Ramos (cell line): ENCODE measurements at regions not wholly inside any gene's neighbourhood (a gene's known extent, or its start where the extent isn't known, plus 50 kb on each side); places are given as distances from the start of the nearest gene placed in this dataset.

Source experiments
- in situ Hi-C: fragments of 300-500 bp; cut with MboI; formaldehyde crosslinking; loops from one replicate; pipeline ENCODE4 v1.14.3; 2022; ENCODE audit warnings: low sequenced_read_pairs; ENCODE audit not compliant: unreplicated experiment

DNA sequence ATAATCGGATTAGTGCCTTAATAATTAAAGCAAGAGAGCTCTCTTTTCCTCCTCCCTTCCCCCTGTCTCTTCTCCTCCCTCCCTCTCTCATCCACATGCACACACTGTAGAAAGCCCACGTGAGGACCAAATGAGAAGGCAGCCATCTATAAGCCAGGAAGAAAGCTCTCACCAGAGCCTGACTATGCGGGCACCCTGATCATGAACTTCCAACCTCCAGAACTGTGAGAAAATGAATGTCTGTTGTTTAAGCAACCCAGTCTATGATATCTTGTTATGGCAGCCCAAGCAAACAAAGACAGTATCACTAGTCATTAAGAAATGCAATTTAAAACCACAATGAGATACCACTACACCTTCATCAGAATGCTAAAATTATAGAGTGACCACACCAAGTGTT is 220.3 kb downstream of the EN1 start:
- in situ Hi-C loops = no loop called here

DNA sequence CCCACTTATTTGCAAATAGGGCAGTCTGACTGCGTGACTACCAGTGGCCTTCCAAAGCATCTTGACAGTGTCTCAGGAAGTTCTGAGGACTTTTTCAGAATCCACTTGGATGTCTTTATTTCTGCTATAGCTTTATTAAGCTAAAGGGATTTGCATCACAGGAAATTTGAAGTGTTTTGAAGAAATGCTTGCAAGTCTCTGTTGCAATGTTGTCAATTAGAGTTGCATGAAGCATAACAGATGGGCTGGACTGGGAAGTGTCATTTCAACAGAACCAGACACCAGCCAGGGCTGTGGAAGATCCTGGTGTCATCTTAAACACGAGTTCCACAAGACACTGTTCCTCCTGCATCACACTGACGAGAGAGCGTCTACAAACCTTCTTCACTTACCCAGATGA is 224.5 kb downstream of the EN1 start:
- in situ Hi-C loops = no loop called here

DNA sequence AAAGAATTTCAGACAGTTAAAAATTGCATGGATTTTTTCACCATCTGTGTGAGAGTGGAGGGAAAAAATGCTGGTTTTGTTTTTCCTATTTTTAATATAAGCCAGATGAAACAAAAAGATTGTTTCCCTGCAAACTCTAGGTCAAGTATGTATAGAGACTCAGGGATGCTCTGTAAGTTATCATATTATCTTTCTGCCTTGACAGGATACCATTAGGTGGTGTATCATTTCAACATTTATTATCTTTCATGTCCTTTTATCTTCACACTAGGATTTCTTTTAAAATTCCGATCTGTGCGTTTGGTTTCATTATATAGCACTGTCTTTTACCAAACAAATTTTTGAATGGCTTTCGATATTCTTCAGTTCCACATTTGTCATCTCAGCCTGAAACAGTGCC is 225.3 kb downstream of the EN1 start:
- in situ Hi-C loops = no loop called here

DNA sequence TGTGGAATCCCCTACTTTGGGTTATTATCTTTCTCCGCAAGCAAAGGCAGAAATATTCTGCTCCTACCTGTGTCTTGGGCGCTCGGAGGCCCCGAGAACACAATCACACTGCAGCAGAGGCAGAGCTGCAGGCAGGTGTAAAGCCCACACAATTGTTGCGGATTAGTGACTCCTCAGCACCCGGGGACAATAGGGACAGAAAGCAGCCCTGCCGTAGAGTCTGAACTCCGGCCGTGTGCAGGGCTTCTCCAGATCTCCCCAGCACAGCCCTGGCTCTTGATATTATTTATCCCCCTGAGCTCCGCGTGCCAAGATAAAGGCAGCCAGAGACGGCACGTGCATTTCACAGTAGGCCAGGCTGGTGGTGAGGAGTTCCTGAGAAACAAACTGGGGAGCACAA is 229.2 kb downstream of the EN1 start:
- in situ Hi-C loops = no loop called here

DNA sequence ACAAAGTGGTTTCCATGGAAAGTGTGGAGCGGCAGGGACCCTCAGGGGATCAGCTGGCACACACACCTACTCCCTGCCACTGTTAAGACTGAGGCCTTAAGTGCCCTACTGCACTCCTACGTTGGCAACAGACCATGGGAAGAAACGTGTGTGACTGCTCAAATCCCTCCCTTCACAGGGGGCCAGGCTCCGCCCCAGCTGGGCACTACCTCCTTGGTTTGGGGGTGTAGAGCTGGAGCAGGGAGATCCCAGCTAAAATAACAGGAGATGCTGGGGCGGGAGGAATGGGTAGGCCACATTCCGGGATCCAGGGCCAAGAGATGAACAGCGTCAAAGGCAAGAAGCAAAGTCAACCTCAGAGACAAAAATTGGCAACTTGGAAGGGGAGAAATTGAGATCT is 231.0 kb downstream of the EN1 start:
- in situ Hi-C loops = no loop called here

DNA sequence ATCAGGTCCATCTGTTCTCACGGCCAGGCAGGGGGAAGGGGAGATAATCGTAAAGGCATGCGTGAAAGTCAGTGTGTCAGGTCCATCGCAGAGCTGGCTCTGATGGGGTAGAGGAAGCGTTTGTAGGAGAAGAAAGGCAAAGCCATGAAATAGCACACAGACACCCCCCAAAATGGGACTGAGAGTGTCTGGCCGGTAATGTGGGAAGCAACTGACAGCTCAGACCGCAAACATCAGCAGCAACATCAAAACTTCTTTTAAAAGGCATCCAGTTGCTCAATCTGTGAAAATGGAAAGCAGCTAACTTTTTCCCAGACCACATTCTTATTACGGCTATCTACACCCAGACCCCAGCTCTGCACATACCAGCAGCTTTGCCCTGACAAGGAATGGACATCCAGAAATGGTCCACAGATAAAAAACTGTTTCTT is 232.6 kb downstream of the EN1 start:
- in situ Hi-C loops = no loop called here

DNA sequence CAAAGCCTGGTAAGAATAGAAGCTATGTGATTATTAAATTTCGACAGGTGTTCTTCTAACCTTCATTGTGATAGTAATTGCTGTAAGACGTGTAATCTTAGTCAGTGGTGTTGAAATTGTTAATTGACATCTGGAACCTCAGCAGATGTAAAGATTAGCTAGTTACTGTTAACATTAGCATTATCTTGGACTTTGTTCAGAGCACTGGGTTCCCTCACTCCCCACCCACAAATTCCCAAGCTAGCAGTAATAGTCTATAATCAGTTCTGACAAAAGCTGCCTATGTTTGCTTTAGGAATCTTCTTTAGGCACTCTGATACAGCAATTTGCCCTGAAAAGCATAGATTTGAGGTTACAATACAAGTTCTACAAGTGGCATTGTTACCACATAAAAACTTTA is 233.7 kb downstream of the EN1 start:
- in situ Hi-C loops = no loop called here

DNA sequence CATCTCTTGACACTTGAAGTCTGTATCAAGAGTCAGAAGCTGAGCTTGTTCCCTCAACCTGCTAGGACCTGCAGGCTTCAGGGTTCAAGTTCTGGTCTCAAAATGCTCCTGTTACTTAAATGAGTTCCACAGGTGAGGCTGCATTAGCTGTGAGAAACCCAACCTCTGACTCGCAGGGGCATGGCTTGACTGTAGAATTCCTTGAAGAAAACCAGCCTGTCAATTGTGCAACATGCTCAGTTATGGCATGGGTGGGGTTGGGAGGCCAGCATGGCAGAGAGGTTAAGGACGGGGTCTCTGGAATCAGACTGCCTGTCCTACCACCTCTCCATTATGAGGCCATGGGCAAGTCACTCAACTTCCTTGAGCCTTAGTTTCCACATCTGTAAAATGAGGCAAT is 235.8 kb downstream of the EN1 start:
- in situ Hi-C loops = no loop called here

DNA sequence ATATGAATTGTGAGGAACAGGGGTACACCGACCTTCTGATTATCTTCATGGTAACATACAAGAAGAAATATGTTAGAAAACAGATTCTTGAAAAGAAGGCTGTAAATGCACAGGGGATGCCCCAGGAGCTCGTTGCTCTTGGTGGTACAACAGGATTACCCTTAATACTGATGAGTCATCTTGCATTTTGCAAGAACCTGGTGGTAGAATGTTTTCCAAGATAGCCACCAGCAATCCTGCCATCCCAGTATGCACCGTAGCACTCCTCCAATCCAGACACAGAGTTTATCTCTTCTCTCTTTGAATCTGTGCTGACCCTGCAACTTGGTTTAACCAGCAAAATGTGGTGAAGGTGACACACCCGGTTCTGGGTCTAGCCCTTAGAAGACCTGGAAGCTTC is 238.3 kb downstream of the EN1 start:
- in situ Hi-C loops = no loop called here

DNA sequence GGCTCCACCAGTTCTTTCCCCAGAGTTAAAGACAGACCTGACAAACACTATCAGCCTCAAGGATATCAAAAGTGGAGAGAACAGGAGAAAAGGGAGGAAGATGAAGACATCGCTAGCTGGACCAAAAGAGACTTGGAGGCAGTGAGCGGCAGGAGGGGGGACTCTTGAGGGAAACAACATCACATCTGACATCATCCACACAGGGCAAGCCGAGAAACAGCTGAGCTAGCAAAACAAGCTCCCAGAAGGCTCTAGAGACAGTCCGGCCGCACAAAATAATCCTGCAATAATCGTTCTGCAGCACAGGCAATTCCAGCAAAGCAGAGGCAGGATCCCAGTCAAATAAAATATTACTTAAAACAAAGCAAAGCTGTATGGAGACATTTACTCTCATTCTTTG is 239.8 kb downstream of the EN1 start:
- in situ Hi-C loops = no loop called here

DNA sequence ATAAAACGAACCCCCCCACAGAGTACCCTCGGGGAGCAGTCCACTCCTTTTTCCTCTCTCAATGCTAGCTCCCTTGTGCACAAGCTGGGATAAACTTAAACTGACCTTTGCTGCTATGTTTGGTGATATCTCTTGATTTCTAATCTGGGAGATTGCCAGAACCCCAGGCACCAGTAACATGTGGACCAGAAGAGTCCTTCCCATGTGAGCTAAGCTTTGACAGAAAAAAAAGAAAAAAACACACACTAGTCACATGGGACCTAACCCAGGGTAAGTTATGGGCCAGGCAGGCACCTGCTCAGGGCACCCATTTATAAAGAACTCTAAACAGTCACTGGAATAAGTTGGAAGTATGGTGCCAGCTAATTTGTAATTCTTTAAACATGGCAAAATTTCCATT is 242.6 kb downstream of the EN1 start:
- in situ Hi-C loops = no loop called here

DNA sequence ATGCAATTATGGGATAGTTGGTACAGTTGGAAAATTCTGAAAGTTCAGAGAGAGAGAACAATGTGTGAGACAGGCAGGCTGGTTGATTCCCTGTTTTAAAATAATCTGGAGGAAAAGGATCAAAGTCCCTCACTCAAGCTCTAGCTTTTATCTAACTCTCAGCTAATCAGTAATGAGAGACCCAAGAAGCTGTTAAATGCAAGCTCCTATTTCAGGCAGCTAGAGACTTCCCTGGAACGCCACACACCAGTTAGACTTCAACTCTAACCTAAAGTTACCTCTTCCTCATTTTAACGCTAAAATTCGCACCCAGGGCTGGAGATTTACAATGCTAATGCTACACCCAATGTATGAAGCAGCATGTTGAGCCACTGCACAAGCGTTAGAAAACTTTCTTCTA is 243.1 kb downstream of the EN1 start:
- in situ Hi-C loops = no loop called here

DNA sequence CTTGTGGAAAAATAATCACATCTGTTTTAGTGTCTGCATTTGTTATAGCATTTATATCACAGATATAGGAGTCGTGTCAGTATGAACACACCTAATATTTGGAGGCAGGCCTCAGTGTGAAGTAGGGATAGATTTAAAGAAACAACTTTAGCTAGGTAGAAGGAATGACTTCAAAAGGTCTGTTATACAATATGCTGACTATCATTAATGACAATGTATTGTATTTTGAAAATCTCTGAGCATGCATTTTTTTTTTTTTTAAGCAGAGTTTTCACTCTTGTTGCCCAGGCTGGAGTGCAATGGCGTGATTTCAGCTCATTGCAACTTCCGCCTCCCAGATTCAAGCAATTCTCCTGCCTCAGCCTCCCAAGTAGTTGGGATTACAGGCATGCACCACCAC is 248.3 kb downstream of the EN1 start:
- in situ Hi-C loops = no loop called here

DNA sequence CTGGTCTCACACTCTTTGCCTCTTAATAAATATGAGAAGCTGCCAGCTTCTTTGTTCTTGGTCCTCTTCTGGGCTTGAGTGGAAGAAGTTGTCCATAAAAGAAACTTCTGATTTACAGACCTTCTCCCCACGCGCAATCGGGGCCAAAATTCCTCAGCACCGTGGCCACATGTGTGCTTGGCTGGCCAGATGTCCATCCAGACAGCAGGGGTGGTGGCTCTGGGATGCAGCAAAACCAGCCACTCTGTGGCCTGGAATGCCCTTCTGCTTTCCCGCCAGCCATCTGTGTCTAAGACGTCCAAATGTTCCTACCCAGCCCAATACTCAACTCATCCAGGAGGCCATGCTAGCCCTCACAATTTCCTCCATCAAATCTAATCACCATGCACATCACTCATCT is 250.8 kb downstream of the EN1 start:
- in situ Hi-C loops = no loop called here

DNA sequence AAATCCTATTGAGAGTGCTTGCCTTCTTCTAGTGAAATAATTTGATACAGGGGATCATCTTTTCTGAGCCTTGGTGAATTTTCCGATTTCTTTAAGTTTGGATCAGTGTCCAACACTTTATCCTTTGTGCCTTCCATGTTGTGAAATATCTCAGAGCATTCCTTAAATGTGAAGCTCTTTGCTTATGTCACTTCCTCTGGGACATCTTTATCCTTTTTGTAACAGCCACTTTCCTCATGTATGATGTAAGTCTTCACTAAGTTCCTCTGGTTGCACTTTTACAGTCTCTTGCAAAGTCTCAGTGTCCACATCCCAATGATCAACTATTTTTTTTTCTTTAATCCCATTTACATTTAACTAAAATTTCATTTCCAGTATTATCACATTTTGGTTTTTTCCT is 254.2 kb downstream of the EN1 start:
- in situ Hi-C loops = no loop called here

DNA sequence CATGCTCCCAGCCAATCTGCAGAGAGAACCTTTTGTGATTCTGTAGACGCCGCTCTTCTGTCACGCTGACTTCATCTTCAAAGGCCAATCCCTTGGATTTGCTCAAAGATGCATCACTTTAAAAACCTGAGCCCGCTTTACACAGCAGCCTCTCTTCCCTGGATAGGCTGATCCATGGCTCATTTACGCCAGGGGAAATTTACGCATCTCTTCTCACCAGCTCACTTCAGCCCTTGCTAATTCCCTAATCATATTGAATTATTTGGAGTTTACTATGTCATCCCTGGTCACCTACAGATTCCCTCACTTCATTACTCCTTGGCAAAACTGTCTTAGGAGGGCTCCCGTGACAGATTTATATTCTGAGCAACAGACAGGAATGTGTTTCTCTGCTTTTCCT is 256.2 kb downstream of the EN1 start:
- in situ Hi-C loops = no loop called here

DNA sequence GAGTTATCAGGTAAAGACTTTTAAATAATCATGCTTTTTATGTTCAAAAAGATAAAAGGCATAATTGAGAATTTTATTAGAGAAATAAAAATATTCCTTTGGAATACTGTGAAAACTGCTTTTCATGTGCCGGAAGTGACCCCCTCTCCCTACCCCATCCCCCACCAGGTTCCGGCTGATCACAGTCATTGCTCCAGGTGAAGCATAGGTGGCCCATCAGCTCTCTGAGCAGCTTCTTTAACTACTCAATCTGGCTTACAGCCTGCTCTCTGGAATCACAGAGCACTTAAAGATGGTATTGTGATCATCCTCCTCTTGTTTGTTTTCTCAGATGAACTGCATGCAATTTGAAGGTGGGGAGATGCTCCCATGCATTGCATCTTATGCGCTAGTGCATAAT is 257.7 kb downstream of the EN1 start:
- in situ Hi-C loops = no loop called here

DNA sequence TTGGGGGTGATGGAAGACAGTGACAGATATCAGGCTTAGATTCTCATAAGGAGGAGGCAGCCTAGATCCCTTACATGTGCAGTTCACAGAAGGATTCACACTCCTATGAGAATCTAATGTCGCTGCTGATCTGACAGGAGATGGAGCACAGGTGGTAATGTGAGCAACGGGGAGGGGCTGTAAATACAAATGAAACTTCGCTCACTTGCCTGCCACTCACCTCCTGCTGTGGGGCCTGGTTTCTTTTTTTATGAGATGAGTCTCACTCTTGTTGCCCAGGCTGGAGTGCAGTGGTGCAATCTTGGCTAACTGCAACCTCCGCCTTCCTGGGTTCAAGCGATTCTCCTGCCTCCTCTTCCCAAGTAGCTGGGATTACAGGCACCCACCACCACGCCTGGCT is 258.6 kb downstream of the EN1 start:
- in situ Hi-C loops = no loop called here

DNA sequence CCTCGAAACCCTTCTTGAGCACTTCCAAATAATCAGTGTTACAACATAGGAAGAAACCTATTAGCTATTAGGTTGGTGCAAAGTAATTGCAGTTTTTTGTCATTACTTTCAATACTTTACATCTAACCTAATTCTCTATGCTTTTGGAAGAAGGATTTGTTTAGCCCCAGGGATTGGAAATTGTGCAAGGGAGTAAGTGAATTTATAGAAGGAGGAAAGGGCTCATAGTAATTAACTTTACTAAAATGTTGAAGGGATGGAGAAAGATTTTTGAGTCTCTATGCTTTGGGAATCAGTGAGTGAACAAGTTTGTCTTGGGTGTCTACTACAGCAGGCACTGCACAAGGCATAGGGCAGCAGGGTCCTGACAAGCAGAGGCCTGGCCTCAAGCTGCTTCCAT is 261.1 kb downstream of the EN1 start:
- in situ Hi-C loops = no loop called here

DNA sequence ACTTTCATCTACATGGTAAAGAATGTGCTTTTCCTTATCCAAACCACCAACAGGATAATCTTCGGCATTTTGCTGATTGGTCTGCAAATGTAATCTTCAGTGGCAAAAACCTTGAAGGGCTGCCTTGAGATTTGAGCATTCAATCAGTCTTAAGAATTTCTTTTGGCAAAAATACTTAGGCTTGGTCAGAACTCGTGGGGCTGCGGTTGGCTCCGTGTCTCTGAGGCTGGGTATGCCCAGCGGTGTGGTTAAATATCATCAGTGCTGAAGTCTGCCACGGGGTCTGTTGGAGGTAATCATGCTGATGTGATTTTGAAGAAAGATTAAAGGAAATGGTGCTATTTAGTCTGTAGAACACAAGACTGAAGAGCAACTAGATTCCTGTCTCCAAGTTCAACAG is 262.6 kb downstream of the EN1 start:
- in situ Hi-C loops = no loop called here

DNA sequence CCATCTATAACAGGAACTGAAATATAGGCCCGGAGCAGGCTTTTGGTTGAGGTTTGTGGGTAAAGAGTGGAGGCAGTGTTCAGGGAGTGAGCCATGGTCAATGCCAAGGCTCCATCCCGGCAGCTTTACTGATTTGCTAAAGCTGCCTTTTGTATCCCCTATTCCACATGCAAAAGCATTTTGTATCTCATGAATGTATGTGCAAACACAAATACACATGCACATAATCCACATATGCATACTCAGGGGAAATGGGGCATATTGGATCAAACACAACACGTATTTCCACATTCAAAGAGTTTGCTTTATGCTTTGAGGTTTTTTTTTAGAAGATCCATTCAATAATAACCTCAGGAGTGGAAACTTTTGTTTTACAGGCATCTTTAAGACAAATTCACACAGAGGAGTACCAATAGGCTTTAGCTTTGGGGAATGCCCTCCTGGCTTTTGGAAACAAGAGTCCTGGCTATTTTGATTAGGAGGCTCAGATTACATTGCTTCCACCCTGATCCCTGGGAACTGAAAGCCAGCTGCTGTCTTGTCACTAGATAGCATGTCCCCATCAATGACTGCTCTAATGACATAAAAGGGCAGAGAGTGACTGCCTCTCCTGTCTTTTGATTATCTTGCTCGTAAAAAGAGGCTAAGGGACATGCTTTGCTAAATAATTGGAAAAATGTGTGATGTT is 263.2 kb downstream of the EN1 start:
- in situ Hi-C loops = no loop called here

DNA sequence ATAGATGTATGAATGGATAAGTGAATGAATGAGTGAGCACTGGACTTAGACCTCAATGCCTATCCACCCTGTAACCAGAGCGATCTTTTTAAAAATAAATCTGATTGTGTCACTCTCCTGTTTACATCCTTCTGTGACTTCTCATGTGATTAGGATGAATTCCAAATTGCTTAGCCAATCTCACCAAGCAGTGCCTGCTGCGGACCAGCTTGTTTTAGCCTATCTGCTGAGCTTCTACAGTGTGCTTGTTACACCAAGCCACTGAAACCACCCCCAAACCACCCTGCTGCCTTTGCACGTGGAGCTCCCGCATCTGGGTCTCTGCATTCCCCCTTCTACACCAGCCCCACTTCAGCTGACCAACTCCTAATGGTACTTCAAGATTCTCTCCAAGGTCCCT is 265.4 kb downstream of the EN1 start:
- in situ Hi-C loops = no loop called here

DNA sequence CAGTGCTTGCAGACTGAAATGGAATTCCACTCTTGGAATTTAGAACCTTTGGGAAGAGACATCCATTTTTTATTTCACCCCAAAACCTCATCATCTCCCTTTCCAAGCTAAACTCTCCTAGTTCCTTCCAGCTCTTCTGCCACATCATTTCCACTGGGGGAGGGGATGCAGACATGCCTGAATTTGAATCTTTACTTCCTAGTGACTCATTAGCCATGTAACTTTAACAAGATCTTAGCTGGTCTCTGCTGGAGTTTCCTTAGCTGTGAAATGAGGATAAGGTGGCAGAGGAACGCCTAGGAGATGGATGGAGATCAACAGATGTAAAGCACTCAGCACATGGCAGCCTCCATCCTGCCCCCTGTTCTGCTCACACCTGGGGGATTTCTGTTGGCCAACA is 266.8 kb downstream of the EN1 start:
- in situ Hi-C loops = no loop called here
